Mesothelial cell of epicardium (in vitro differentiated cells): ENCODE measurements at regions not wholly inside any gene's neighbourhood (a gene's known extent, or its start where the extent isn't known, plus 50 kb on each side); places are given as distances from the start of the nearest gene placed in this dataset.
A peak's percentile ranks its signal among the peaks of the same experiment; 100 is the strongest.

Experiments
- DNase-seq, 2 experiments: peaks; one replicate each; pipeline ENCODE4 v3.0.0; 2021; ENCODE audit warnings: low spot score in 2 of 2; ENCODE audit not compliant: unreplicated experiment in 2 of 2
- H3K27ac Mint-ChIP-seq: 2 replicates; pipeline ENCODE4 v1.8.0; 2021; ENCODE audit warnings: mixed read lengths
- H3K27me3 Mint-ChIP-seq: 2 replicates; pipeline ENCODE4 v1.8.0; 2021; ENCODE audit warnings: low read depth, mixed read lengths
- H3K36me3 Mint-ChIP-seq: 2 replicates; pipeline ENCODE4 v1.8.0; 2021; ENCODE audit warnings: mixed read lengths
- H3K4me1 Mint-ChIP-seq: 2 replicates; pipeline ENCODE4 v1.8.0; 2021; ENCODE audit warnings: mixed read lengths
- H3K4me3 Mint-ChIP-seq: 2 replicates; pipeline ENCODE4 v1.8.0; 2021; ENCODE audit warnings: mild to moderate bottlenecking, moderate library complexity, mixed read lengths
- H3K9me3 Mint-ChIP-seq: 2 replicates; pipeline ENCODE4 v1.8.0; 2021; ENCODE audit warnings: mixed read lengths
- TF ChIP-seq, protein P1 (sequence below): fragments of 200-600 bp; sonication (generic); IDR thresholded peaks from one replicate; pipeline ENCODE4 v1.5.0; 2021; ENCODE audit warnings: antibody characterized with exemption; ENCODE audit not compliant: unreplicated experiment

- H3K4me1 Mint-ChIP-seq = peaks cover 64% of the 10 kb centered on the region
- DNase-seq = no peak
- H3K27ac Mint-ChIP-seq = no peak overlapping the region
- TF ChIP-seq, protein P1, sequence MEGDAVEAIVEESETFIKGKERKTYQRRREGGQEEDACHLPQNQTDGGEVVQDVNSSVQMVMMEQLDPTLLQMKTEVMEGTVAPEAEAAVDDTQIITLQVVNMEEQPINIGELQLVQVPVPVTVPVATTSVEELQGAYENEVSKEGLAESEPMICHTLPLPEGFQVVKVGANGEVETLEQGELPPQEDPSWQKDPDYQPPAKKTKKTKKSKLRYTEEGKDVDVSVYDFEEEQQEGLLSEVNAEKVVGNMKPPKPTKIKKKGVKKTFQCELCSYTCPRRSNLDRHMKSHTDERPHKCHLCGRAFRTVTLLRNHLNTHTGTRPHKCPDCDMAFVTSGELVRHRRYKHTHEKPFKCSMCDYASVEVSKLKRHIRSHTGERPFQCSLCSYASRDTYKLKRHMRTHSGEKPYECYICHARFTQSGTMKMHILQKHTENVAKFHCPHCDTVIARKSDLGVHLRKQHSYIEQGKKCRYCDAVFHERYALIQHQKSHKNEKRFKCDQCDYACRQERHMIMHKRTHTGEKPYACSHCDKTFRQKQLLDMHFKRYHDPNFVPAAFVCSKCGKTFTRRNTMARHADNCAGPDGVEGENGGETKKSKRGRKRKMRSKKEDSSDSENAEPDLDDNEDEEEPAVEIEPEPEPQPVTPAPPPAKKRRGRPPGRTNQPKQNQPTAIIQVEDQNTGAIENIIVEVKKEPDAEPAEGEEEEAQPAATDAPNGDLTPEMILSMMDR = no peak
- no peak overlapping the region for H3K4me3 Mint-ChIP-seq
- no peaks in the 10 kb centered on the region for H3K36me3 Mint-ChIP-seq
- H3K27me3 Mint-ChIP-seq = no peaks in the 10 kb centered on the region
- no peaks in the 10 kb centered on the region for H3K9me3 Mint-ChIP-seq
Measured at GRCh38 chr17:69712801-69713311, 298.4 kb downstream of the MAP2K6 start.

- TF ChIP-seq, protein P1 = no peak
- H3K36me3 Mint-ChIP-seq = no peaks in the 10 kb centered on the region
- H3K4me1 Mint-ChIP-seq = peaks cover 71% of the 10 kb centered on the region
- no peak for DNase-seq
- no peaks in the 10 kb centered on the region for H3K9me3 Mint-ChIP-seq
- no peaks in the 10 kb centered on the region for H3K27me3 Mint-ChIP-seq
- no peak overlapping the region for H3K4me3 Mint-ChIP-seq
- H3K27ac Mint-ChIP-seq = no peak overlapping the region
Measured at GRCh38 chr17:69713815-69714214, 299.3 kb downstream of the MAP2K6 start.

- TF ChIP-seq, protein P1 = no peak
- H3K4me1 Mint-ChIP-seq = peaks cover 72% of the 10 kb centered on the region
- H3K9me3 Mint-ChIP-seq = no peaks in the 10 kb centered on the region
- H3K4me3 Mint-ChIP-seq = no peak overlapping the region
- DNase-seq = no peak
- H3K27ac Mint-ChIP-seq = peak overlapping the region; percentile 19
- no peaks in the 10 kb centered on the region for H3K36me3 Mint-ChIP-seq
- H3K27me3 Mint-ChIP-seq = no peaks in the 10 kb centered on the region
Measured at GRCh38 chr17:69714669-69715068, 300.2 kb downstream of the MAP2K6 start.

DNA sequence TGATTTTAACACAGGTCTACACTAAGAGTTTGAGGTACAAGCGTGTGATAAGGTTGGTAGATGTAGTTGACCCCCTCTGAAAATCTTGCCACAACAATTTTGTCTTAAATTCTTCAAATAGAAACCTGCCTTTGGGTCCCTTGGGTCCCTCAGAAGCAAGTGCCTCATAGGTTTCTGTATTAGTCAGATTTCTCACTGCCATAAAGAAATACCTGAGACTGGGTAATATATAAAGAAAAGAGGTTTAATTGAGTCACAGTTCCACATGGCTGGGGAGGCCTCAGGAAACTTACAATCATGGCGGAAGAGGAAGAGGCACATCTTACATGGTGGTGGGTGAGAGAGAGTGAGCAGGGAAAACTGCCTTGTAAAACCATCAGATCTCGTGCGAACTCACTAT, 301.2 kb downstream of the MAP2K6 start:
- Mint-ChIP-seq H3K9me3 (no peaks in the 10 kb centered on the region), H3K36me3 (no peaks in the 10 kb centered on the region), H3K4me1 (peaks cover 66% of the 10 kb centered on the region), H3K4me3 (no peak overlapping the region), H3K27me3 (no peaks in the 10 kb centered on the region), H3K27ac (peak overlapping the region; percentile 38)
- TF ChIP-seq, protein P1 = no peak
- DNase-seq = no peak

GRCh38 chr17:69716556-69716955, 302.1 kb downstream of the MAP2K6 start:
- no peaks in the 10 kb centered on the region for H3K9me3 Mint-ChIP-seq
- H3K36me3 Mint-ChIP-seq = no peaks in the 10 kb centered on the region
- H3K27ac Mint-ChIP-seq = peak overlapping the region; percentile 90
- TF ChIP-seq, protein P1 = no peak
- H3K27me3 Mint-ChIP-seq = no peaks in the 10 kb centered on the region
- H3K4me3 Mint-ChIP-seq = no peak overlapping the region
- no peak for DNase-seq
- H3K4me1 Mint-ChIP-seq = peaks cover 58% of the 10 kb centered on the region

GRCh38 chr17:69717214-69717613, 302.7 kb downstream of the MAP2K6 start:
- H3K9me3 Mint-ChIP-seq = no peaks in the 10 kb centered on the region
- no peak overlapping the region for H3K4me3 Mint-ChIP-seq
- H3K36me3 Mint-ChIP-seq = no peaks in the 10 kb centered on the region
- H3K27me3 Mint-ChIP-seq = no peaks in the 10 kb centered on the region
- peaks cover 52% of the 10 kb centered on the region for H3K4me1 Mint-ChIP-seq
- no peak for DNase-seq
- TF ChIP-seq, protein P1 = no peak
- peak overlapping the region; percentile 90 for H3K27ac Mint-ChIP-seq
